ENCODE measurements at regions not wholly inside any gene's neighbourhood (a gene's known extent, or its start where the extent isn't known, plus 50 kb on each side); places are given as distances from the start of the nearest gene placed in this dataset.

DNA sequence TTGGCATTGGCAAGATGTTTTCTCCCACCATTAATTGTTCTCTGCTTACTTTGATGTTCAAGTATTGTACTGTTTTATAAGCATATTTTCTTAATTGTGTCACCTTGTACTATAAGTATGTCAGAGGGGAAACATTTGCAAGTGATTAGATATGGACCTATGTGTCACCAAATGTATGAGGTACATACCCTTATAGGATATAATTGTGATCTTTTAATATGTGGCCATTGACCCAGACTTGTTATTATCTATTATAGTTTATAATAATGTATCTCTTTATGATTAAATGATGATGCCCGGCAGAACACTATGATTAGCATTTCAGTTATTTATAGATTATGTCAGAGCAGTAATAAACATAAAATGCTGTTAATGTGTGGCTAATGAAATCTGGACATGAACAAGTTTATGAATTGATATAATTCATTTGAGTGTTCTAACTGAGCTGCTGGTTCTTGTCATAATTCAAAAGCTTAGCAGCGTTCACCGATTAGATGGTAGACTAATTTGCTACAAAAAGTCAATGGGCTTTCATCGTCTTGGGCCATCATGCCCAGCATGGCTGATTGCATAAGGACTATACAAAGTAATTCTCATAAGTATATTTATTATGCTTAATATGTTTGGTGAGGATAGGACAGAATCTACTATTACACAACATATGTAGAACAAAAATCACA lies 480.9 kb upstream of the FANCL start:
- TF ChIP-seq EZH2phosphoT487 (IDR thresholded peaks at IDR 0.05; ENCODE audit: insufficient read depth, low read depth) (no peak), EZH2 (IDR thresholded peaks at IDR 0.05; ENCODE audit: insufficient read depth, poor library complexity, severe bottlenecking) (no peak)

Data from GM23248 (cell line).